GM23338 (cell line): ENCODE measurements at regions not wholly inside any gene's neighbourhood (a gene's known extent, or its start where the extent isn't known, plus 50 kb on each side); places are given as distances from the start of the nearest gene placed in this dataset.

ENCODE experiments used
- ATAC-seq: fragments of 200-7000 bp; cut with Tn5 transposase; 3 replicates; pipeline ENCODE4 v1.9.1; 2020
- DNase-seq: peaks from one replicate; pipeline ENCODE4 v3.0.0-alpha.2; 2015; ENCODE audit warnings: low spot score
- H2AFZ ChIP-seq: fragments of 200-600 bp; sonication (generic); 2 replicates; pipeline ENCODE4 v1.8.0; 2016; ENCODE audit warnings: antibody characterized with exemption, mild to moderate bottlenecking, moderate library complexity
- H3F3A ChIP-seq: fragments of 200-600 bp; sonication (generic); replicated peaks from 2 replicates; pipeline ENCODE4 v1.8.0; 2017; ENCODE audit warnings: antibody characterized with exemption, mixed run types, low read depth
- H3K27ac ChIP-seq: fragments of 200-600 bp; sonication (generic); 2 replicates; pipeline ENCODE4 v1.6.1; 2016; ENCODE audit warnings: low read depth
- H3K27me3 ChIP-seq: fragments of 200-600 bp; sonication (generic); 2 replicates; pipeline ENCODE4 v1.8.0; 2016; ENCODE audit warnings: mild to moderate bottlenecking, mixed run types, moderate library complexity; ENCODE audit not compliant: insufficient read depth
- H3K36me3 ChIP-seq: fragments of 200-600 bp; sonication (generic); 2 replicates; pipeline ENCODE4 v1.8.0; 2016; ENCODE audit warnings: mild to moderate bottlenecking; ENCODE audit not compliant: insufficient read depth
- H3K4me1 ChIP-seq: fragments of 200-600 bp; sonication (generic); 2 replicates; pipeline ENCODE4 v1.8.0; 2016; ENCODE audit warnings: mild to moderate bottlenecking, moderate library complexity; ENCODE audit not compliant: insufficient read depth
- H3K4me2 ChIP-seq: fragments of 200-600 bp; sonication (generic); 2 replicates; pipeline ENCODE4 v1.7.1; 2017; ENCODE audit warnings: mixed run types
- H3K4me3 ChIP-seq: fragments of 200-600 bp; sonication (generic); 2 replicates; pipeline ENCODE4 v1.6.1; 2016; ENCODE audit warnings: mixed run types
- H3K79me2 ChIP-seq: fragments of 200-600 bp; sonication (generic); replicated peaks from 2 replicates; pipeline ENCODE4 v1.8.0; 2017; ENCODE audit warnings: mild to moderate bottlenecking; ENCODE audit not compliant: insufficient read depth
- H3K9me2 ChIP-seq: fragments of 200-600 bp; sonication (generic); 2 replicates; pipeline ENCODE4 v1.8.0; 2017; ENCODE audit not compliant: insufficient read depth
- H4K20me1 ChIP-seq: fragments of 200-600 bp; sonication (generic); replicated peaks from 2 replicates; pipeline ENCODE4 v1.8.0; 2017; ENCODE audit warnings: mild to moderate bottlenecking; ENCODE audit not compliant: insufficient read depth
- H3K27ac Mint-ChIP-seq: 2 replicates; pipeline ENCODE4 v1.8.0; 2020; ENCODE audit warnings: inconsistent platforms, mild to moderate bottlenecking, moderate library complexity, mixed read lengths
- H3K27me3 Mint-ChIP-seq: 3 replicates; pipeline ENCODE4 v1.8.0; 2022; ENCODE audit warnings: low read depth, mild to moderate bottlenecking, moderate library complexity, mixed read lengths, inconsistent platforms; ENCODE audit not compliant: insufficient read depth, poor library complexity
- H3K36me3 Mint-ChIP-seq: 3 replicates; pipeline ENCODE4 v1.8.0; 2021; ENCODE audit warnings: low read depth, mild to moderate bottlenecking, inconsistent platforms, moderate library complexity, mixed read lengths
- H3K4me1 Mint-ChIP-seq: 3 replicates; pipeline ENCODE4 v1.8.0; 2020; ENCODE audit warnings: mild to moderate bottlenecking, inconsistent platforms, mixed read lengths
- H3K4me3 Mint-ChIP-seq: 3 replicates; pipeline ENCODE4 v1.8.0; 2021; ENCODE audit warnings: moderate library complexity, mild to moderate bottlenecking, inconsistent platforms, mixed read lengths
- H3K9me3 Mint-ChIP-seq: 3 replicates; pipeline ENCODE4 v1.8.0; 2020; ENCODE audit warnings: moderate library complexity, mild to moderate bottlenecking, inconsistent platforms, mixed read lengths
- CREB1 ChIP-seq: fragments of 250-450 bp; sonication (Bioruptor Pico); IDR thresholded peaks from 2 replicates; pipeline ENCODE4 v1.5.0; 2020; ENCODE audit warnings: low read depth, mild to moderate bottlenecking, moderate library complexity
- CTCF ChIP-seq, 2 experiments: fragments of 200-600 bp in 1 of 2; sonication (generic) in 1 of 2; conservative IDR thresholded peaks; 2 replicates each; pipeline versions ENCODE4 v1.5.1 to v1.6.1; 2016 to 2017; ENCODE audit warnings: antibody characterized with exemption in 2 of 2, low read depth in 2 of 2, mild to moderate bottlenecking in 2 of 2, moderate library complexity in 1 of 2
- ETS1 ChIP-seq: IDR thresholded peaks from 2 replicates; pipeline ENCODE4 v1.6.1; 2016; ENCODE audit warnings: antibody characterized with exemption
- EZH2 ChIP-seq: fragments of 200-600 bp; sonication (generic); IDR thresholded peaks from one replicate; pipeline ENCODE4 v1.8.0; 2017; ENCODE audit warnings: antibody characterized with exemption, mild to moderate bottlenecking, low read depth; ENCODE audit not compliant: unreplicated experiment
- EZH2phosphoT487 ChIP-seq: fragments of 200-600 bp; sonication (generic); IDR thresholded peaks from one replicate; pipeline ENCODE4 v1.8.1; 2018; ENCODE audit warnings: antibody characterized with exemption; ENCODE audit not compliant: unreplicated experiment
- JUNB ChIP-seq: IDR thresholded peaks from one replicate; pipeline ENCODE4 v1.6.1; 2016; ENCODE audit warnings: antibody characterized with exemption; ENCODE audit not compliant: unreplicated experiment
- NANOG ChIP-seq: IDR thresholded peaks from 2 replicates; pipeline ENCODE4 v1.6.1; 2016; ENCODE audit warnings: antibody characterized with exemption, borderline replicate concordance
- POLR2AphosphoS5 ChIP-seq: IDR thresholded peaks from 2 replicates; pipeline ENCODE4 v1.6.1; 2016; ENCODE audit warnings: antibody characterized with exemption, low read depth
- REST ChIP-seq: IDR thresholded peaks from one replicate; pipeline ENCODE4 v1.6.1; 2018; ENCODE audit warnings: antibody characterized with exemption; ENCODE audit not compliant: unreplicated experiment
- STAT1 ChIP-seq: IDR thresholded peaks from one replicate; pipeline ENCODE4 v1.6.1; 2016; ENCODE audit warnings: antibody characterized with exemption; ENCODE audit not compliant: unreplicated experiment
- ZNF114 ChIP-seq: fragments of 250-450 bp; sonication (Bioruptor Pico); IDR thresholded peaks from 2 replicates; pipeline ENCODE4 v1.5.0; 2020; ENCODE audit warnings: mild to moderate bottlenecking, moderate library complexity
- ZNF331 ChIP-seq: fragments of 250-450 bp; sonication (Bioruptor Pico); IDR thresholded peaks from 2 replicates; pipeline ENCODE4 v1.5.0; 2020; ENCODE audit warnings: low read depth, mild to moderate bottlenecking, moderate library complexity
- ZNF462 ChIP-seq: fragments of 250-450 bp; sonication (Bioruptor Pico); IDR thresholded peaks from 2 replicates; pipeline ENCODE4 v1.5.0; 2020; ENCODE audit warnings: mild to moderate bottlenecking, moderate library complexity

GRCh38 chr6:139583420-139583819, 209.0 kb upstream of the CITED2 start:
- DNase-seq (no peak), ATAC-seq (no peak)
- Mint-ChIP-seq H3K4me1 (no peaks in the 10 kb centered on the region), H3K27ac (no peak overlapping the region), H3K36me3 (no peaks in the 10 kb centered on the region), H3K27me3 (peaks cover 3% of the 10 kb centered on the region), H3K9me3 (no peaks in the 10 kb centered on the region), H3K4me3 (no peak overlapping the region)
- Histone ChIP-seq H2AFZ (no peak overlapping the region), H3K27ac (no peak overlapping the region), H3K27me3 (no peaks in the 10 kb centered on the region), H3K36me3 (no peaks in the 10 kb centered on the region), H3K4me2 (no peak overlapping the region), H3K79me2 (no peaks in the 10 kb centered on the region), H3K4me1 (0 out of 2 replicates have a peak, but pooled peaks cover 3% of the 10 kb centered on the region), H3F3A (no peaks in the 10 kb centered on the region), H3K9me2 (no peaks in the 10 kb centered on the region), H3K4me3 (no peak overlapping the region), H4K20me1 (no peaks in the 10 kb centered on the region)
- TF ChIP-seq ZNF462 (CRISPR knock-in tag) (no peak), ZNF114 (CRISPR knock-in tag) (no peak), CTCF (conservative IDR thresholded peaks at IDR 0.05; ENCODE audit: low read depth in 2 of 2) (no peak), CREB1 (CRISPR knock-in tag) (no peak), REST (no peak), ETS1 (no peak), NANOG (no peak), ZNF331 (no peak), JUNB (no peak), EZH2phosphoT487 (no peak), POLR2AphosphoS5 (no peak), STAT1 (no peak), EZH2 (no peak)
